Mesendoderm (in vitro differentiated cells): ENCODE measurements at regions not wholly inside any gene's neighbourhood (a gene's known extent, or its start where the extent isn't known, plus 50 kb on each side); places are given as distances from the start of the nearest gene placed in this dataset.

Source experiments
- DNase-seq: peaks from one replicate; pipeline ENCODE4 v3.0.0; 2013
- H2AK5ac ChIP-seq: 2 replicates; pipeline ENCODE4 v1.6.1; 2013; ENCODE audit warnings: low read length, inconsistent platforms
- H2BK120ac ChIP-seq: 2 replicates; pipeline ENCODE4 v1.6.1; 2013; ENCODE audit warnings: low read depth, mild to moderate bottlenecking, low read length, moderate library complexity, mixed read lengths
- H2BK15ac ChIP-seq: replicated peaks from 2 replicates; pipeline ENCODE4 v1.6.1; 2013; ENCODE audit warnings: low read depth, mild to moderate bottlenecking, moderate library complexity
- H2BK5ac ChIP-seq: 2 replicates; pipeline ENCODE4 v1.6.1; 2013; ENCODE audit warnings: low read length, inconsistent platforms
- H3K18ac ChIP-seq: 2 replicates; pipeline ENCODE4 v1.6.1; 2013; ENCODE audit warnings: mild to moderate bottlenecking, low read length, mixed read lengths
- H3K23ac ChIP-seq: one replicate; pipeline ENCODE4 v1.6.1; 2013; ENCODE audit warnings: low read length
- H3K27ac ChIP-seq: 2 replicates; pipeline ENCODE4 v1.5.1; 2013; ENCODE audit warnings: low read depth, mild to moderate bottlenecking, inconsistent platforms, low read length, moderate library complexity
- H3K27me3 ChIP-seq: 2 replicates; pipeline ENCODE4 v1.6.1; 2013; ENCODE audit warnings: low read length, control low read depth, mild to moderate bottlenecking, inconsistent platforms; ENCODE audit not compliant: insufficient read depth, poor library complexity
- H3K36me3 ChIP-seq: 2 replicates; pipeline ENCODE4 v1.6.1; 2013; ENCODE audit warnings: low read length, inconsistent platforms; ENCODE audit not compliant: control insufficient read depth, insufficient read depth
- H3K4ac ChIP-seq: one replicate; pipeline ENCODE4 v1.6.1; 2013; ENCODE audit warnings: low read depth, mild to moderate bottlenecking, low read length, moderate library complexity
- H3K4me1 ChIP-seq: 2 replicates; pipeline ENCODE4 v1.6.1; 2013; ENCODE audit warnings: low read depth, low read length, inconsistent platforms; ENCODE audit not compliant: control insufficient read depth
- H3K4me2 ChIP-seq: 2 replicates; pipeline ENCODE4 v1.6.1; 2013; ENCODE audit warnings: low read length
- H3K4me3 ChIP-seq: 2 replicates; pipeline ENCODE4 v1.5.1; 2013; ENCODE audit warnings: mild to moderate bottlenecking, low read length
- H3K56ac ChIP-seq: one replicate; pipeline ENCODE4 v1.6.1; 2013; ENCODE audit warnings: low read length
- H3K79me1 ChIP-seq: 2 replicates; pipeline ENCODE4 v1.6.1; 2013; ENCODE audit warnings: low read length, inconsistent platforms
- H3K79me2 ChIP-seq: 2 replicates; pipeline ENCODE4 v1.6.1; 2013; ENCODE audit warnings: mild to moderate bottlenecking, low read length; ENCODE audit not compliant: control insufficient read depth, insufficient read depth
- H3K9ac ChIP-seq: 2 replicates; pipeline ENCODE4 v1.6.1; 2013; ENCODE audit warnings: low read length, inconsistent platforms
- H4K5ac ChIP-seq: one replicate; pipeline ENCODE4 v1.6.1; 2013; ENCODE audit warnings: low read length
- H4K8ac ChIP-seq: one replicate; pipeline ENCODE4 v1.6.1; 2013; ENCODE audit warnings: low read depth, mild to moderate bottlenecking, control low read depth, low read length, moderate library complexity
- WGBS: extraction: QIAGEN DNeasy Blood & Tissue Kit; methylation state at CpG from one replicate; pipeline ENCODE4 v1.1.7; 2013; ENCODE audit warnings: low lambda C conversion rate, missing lambda C conversion rate; ENCODE audit not compliant: insufficient coverage; ENCODE audit errors: extremely low coverage; 5-methylcytosine and 5-hydroxymethylcytosine counted together

DNA sequence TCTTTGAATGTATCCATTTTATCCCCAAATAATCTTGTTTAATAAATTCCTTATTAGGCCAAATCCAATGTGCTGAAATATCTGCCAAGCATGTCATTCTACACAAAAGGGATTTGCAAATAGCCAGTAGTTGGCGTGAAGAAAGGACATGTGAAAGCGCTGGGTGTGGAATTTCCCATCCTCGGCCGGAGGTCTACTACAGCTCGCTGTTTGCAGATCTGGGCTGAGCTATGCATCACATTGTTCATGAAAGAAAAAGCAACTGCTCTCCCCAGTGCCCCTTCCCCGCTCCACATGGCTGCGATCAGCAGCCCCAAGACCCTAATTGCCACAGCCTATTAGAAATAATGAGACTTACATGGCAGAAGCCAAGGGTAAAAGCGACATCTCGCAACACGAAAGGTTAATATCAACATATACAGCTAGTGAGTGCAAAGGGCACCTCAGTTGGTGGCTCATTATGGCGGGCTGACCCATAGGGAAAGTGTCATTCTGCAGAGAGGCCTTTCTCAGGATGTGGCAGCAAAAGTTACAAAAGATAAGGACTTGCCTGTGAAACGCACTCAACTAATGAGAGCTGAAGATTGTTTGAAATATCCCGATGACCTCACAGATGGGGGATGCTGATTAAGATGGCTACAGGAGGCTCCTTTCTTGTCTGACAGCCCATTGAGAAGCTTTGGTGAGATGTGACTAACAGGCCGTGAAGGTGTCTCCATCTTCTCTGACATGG, 126.9 kb upstream of the CYP1B1 start:
- WGBS, result no CpG with 5 or more reads among the region's 14 CpGs

DNA sequence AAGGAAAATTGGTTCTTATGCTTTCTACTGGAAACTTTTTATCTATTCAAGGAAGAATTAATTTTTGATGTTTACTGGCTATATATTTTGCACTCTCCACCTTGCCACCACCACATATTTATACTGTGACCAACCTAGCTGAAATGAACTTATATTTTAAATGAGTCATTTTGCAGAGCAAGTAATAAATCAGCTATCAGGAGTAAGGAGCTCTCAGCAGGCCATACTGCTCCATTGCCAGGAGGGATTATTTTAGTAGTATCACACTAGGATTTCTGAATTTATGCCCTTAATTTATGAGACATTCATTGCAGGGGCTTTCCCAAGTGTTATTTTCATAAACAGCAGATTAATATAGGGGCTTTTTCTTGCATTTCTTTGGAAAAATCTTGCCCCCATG, 125.8 kb upstream of the CYP1B1 start:
- Histone ChIP-seq H3K18ac (no peak overlapping the region), H3K9ac (no peak overlapping the region), H2BK120ac (no peak overlapping the region), H3K36me3 (no peaks in the 10 kb centered on the region), H3K27ac (no peak overlapping the region), H3K79me1 (no peaks in the 10 kb centered on the region), H2BK15ac (no peak overlapping the region), H3K23ac (no peak overlapping the region), H3K27me3 (no peaks in the 10 kb centered on the region), H3K4me2 (no peak overlapping the region), H3K4ac (no peak overlapping the region), H3K4me3 (no peak overlapping the region), H4K8ac (no peak overlapping the region), H3K79me2 (no peaks in the 10 kb centered on the region), H2AK5ac (no peak overlapping the region), H2BK5ac (no peak overlapping the region), H4K5ac (no peak overlapping the region), H3K56ac (no peak overlapping the region), H3K4me1 (peaks cover 4% of the 10 kb centered on the region)
- no peak for DNase-seq

More for the DNA sequence above, 126.9 kb upstream of the CYP1B1 start:
- Histone ChIP-seq H2BK120ac (no peak overlapping the region), H3K27ac (no peak overlapping the region), H2BK15ac (no peak overlapping the region), H3K79me1 (no peaks in the 10 kb centered on the region), H3K4me3 (no peak overlapping the region), H3K4ac (no peak overlapping the region), H3K79me2 (no peaks in the 10 kb centered on the region), H3K27me3 (no peaks in the 10 kb centered on the region), H2BK5ac (no peak overlapping the region), H2AK5ac (no peak overlapping the region), H3K4me2 (no peak overlapping the region), H3K18ac (no peak overlapping the region), H4K8ac (no peak overlapping the region), H3K56ac (no peak overlapping the region), H3K36me3 (no peaks in the 10 kb centered on the region), H3K4me1 (peaks cover 4% of the 10 kb centered on the region), H3K23ac (no peak overlapping the region), H4K5ac (no peak overlapping the region), H3K9ac (no peak overlapping the region)
- peak; percentile 66 for DNase-seq

DNA sequence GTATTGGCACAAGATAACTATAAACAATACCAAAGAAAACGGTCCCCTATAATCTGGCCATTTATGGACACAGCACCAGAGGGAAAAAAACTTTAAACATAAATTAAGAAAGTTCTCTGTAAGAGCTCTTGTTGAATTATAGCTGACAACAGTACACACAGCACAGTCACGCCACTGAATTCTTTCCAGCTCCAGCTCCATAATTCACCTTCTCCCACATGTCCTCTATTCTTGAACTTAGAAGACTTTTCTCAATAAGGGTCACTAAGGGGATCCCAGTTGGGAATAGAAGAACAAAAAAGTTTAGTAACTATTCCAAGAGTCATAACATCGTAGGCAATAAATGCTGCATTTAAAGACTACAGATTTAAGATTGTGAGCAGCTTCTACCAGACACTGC, 124.6 kb upstream of the CYP1B1 start:
- DNase-seq, result no peak

DNA sequence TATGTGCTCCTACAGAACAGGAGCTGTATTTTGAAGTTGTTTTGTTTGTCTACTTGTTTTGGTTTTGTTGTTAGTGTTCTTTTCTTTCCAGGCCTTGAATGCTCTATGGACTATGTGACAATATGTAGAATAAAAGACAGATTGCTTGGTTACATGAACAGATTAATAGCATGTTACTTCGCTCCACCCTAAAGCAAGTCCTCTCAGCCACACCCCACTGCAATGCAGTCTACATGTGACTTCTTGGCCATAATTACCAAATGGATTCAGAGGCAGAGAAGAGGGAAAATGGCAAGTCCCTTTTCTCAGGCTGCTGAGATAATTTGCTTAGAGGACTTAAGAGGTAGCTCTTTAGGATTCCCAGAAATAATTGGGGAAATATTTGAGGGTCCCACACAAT, 123.2 kb upstream of the CYP1B1 start:
- no peaks in the 10 kb centered on the region for H3K36me3 ChIP-seq
- no peaks in the 10 kb centered on the region for H3K79me2 ChIP-seq
- no CpG with 5 or more reads among the region's 1 CpG for WGBS
- H3K9ac ChIP-seq, result no peak overlapping the region
- no peaks in the 10 kb centered on the region for H3K79me1 ChIP-seq
- no peaks in the 10 kb centered on the region for H3K27me3 ChIP-seq
- H2BK120ac ChIP-seq, result no peak overlapping the region
- H3K4me1 ChIP-seq, result peaks cover 4% of the 10 kb centered on the region
- H3K4me2 ChIP-seq, result no peak overlapping the region
- H3K4me3 ChIP-seq, result no peak overlapping the region
- no peak overlapping the region for H3K4ac ChIP-seq
- H3K23ac ChIP-seq, result no peak overlapping the region
- no peak overlapping the region for H4K8ac ChIP-seq
- H3K18ac ChIP-seq, result no peak overlapping the region
- H4K5ac ChIP-seq, result no peak overlapping the region
- H3K56ac ChIP-seq, result no peak overlapping the region
- H2BK15ac ChIP-seq, result no peak overlapping the region
- H3K27ac ChIP-seq, result no peak overlapping the region
- no peak overlapping the region for H2BK5ac ChIP-seq
- no peak overlapping the region for H2AK5ac ChIP-seq
- no peak for DNase-seq

More for the DNA sequence above, 124.6 kb upstream of the CYP1B1 start:
- no peak overlapping the region for H2BK5ac ChIP-seq
- H3K27me3 ChIP-seq, result no peaks in the 10 kb centered on the region
- H3K18ac ChIP-seq, result no peak overlapping the region
- no peak overlapping the region for H2BK15ac ChIP-seq
- no peak overlapping the region for H3K4ac ChIP-seq
- H3K4me1 ChIP-seq, result peaks cover 4% of the 10 kb centered on the region
- H3K23ac ChIP-seq, result no peak overlapping the region
- H3K4me2 ChIP-seq, result no peak overlapping the region
- H3K79me1 ChIP-seq, result no peaks in the 10 kb centered on the region
- H3K4me3 ChIP-seq, result no peak overlapping the region
- no peaks in the 10 kb centered on the region for H3K36me3 ChIP-seq
- no peak overlapping the region for H3K27ac ChIP-seq
- no peak overlapping the region for H4K5ac ChIP-seq
- no peak overlapping the region for H2BK120ac ChIP-seq
- WGBS, result no CpG with 5 or more reads among the region's 3 CpGs
- no peak overlapping the region for H3K56ac ChIP-seq
- H4K8ac ChIP-seq, result no peak overlapping the region
- no peak overlapping the region for H2AK5ac ChIP-seq
- no peak overlapping the region for H3K9ac ChIP-seq
- no peaks in the 10 kb centered on the region for H3K79me2 ChIP-seq

DNA sequence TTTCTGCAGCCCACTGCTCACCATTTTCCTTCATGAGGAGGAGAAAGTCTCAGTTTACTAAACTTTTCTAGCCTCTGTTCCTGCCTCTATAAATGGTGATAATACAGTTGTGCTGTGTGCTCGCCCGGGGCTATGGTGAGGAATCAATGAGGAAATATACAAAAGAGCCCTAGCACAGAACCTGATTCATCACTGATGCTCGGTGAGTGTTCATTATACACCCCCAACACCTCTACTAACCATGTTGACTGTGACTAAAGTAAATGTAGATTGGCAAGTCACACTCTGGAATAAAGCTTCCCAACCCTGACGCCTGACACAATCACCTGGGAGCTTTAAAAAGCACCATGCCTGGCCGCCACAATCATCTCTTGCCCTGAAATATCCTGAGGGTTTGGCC, 118.8 kb upstream of the CYP1B1 start:
- Histone ChIP-seq H4K5ac (no peak overlapping the region), H3K79me1 (no peaks in the 10 kb centered on the region), H3K9ac (no peak overlapping the region), H3K4ac (no peak overlapping the region), H3K56ac (no peak overlapping the region), H2BK15ac (no peak overlapping the region), H3K27me3 (no peaks in the 10 kb centered on the region), H2BK5ac (no peak overlapping the region), H3K4me1 (no peaks in the 10 kb centered on the region), H3K4me2 (no peak overlapping the region), H3K4me3 (no peak overlapping the region), H2AK5ac (no peak overlapping the region), H3K23ac (no peak overlapping the region), H2BK120ac (no peak overlapping the region), H3K79me2 (no peaks in the 10 kb centered on the region), H4K8ac (no peak overlapping the region), H3K18ac (no peak overlapping the region), H3K27ac (no peak overlapping the region), H3K36me3 (no peaks in the 10 kb centered on the region)
- WGBS, result no CpG with 5 or more reads among the region's 5 CpGs
- no peak for DNase-seq

DNA sequence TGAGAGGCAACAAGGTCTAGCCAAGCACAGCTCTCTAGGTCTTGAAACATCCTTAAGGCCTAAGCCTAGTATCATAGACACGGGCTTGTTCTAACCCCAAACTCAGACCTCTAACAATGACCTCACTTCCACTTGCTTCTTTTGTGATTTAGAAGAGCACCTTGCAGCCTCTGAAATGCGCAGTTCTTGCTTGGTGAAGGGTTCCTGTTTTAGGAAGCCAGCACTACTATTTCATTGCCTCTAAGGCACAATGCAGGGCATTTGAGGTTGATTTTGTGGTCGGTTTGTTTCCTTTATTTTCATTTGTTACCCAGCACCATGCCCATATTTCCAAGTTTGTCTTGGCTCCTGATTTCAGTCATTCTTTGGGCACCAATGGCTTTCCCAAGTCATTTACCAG, 117.0 kb upstream of the CYP1B1 start:
- H3K27me3 ChIP-seq, result no peaks in the 10 kb centered on the region
- H3K9ac ChIP-seq, result no peak overlapping the region
- no peak overlapping the region for H3K23ac ChIP-seq
- DNase-seq, result no peak
- H3K56ac ChIP-seq, result no peak overlapping the region
- H3K36me3 ChIP-seq, result no peaks in the 10 kb centered on the region
- no peak overlapping the region for H4K8ac ChIP-seq
- H3K27ac ChIP-seq, result no peak overlapping the region
- H3K79me1 ChIP-seq, result no peaks in the 10 kb centered on the region
- WGBS, result no CpG with 5 or more reads among the region's 3 CpGs
- no peak overlapping the region for H2BK5ac ChIP-seq
- no peak overlapping the region for H2BK120ac ChIP-seq
- no peak overlapping the region for H2BK15ac ChIP-seq
- H4K5ac ChIP-seq, result no peak overlapping the region
- H3K79me2 ChIP-seq, result no peaks in the 10 kb centered on the region
- H3K4me2 ChIP-seq, result no peak overlapping the region
- no peak overlapping the region for H3K4ac ChIP-seq
- H2AK5ac ChIP-seq, result no peak overlapping the region
- H3K4me3 ChIP-seq, result no peak overlapping the region
- no peaks in the 10 kb centered on the region for H3K4me1 ChIP-seq
- no peak overlapping the region for H3K18ac ChIP-seq
